GM23338 (cell line): ENCODE measurements at regions not wholly inside any gene's neighbourhood (a gene's known extent, or its start where the extent isn't known, plus 50 kb on each side); places are given as distances from the start of the nearest gene placed in this dataset.

Experiments
- CREB1 ChIP-seq: fragments of 250-450 bp; sonication (Bioruptor Pico); IDR thresholded peaks from 2 replicates; pipeline ENCODE4 v1.5.0; 2020; ENCODE audit warnings: low read depth, mild to moderate bottlenecking, moderate library complexity
- ETS1 ChIP-seq: IDR thresholded peaks from 2 replicates; pipeline ENCODE4 v1.6.1; 2016; ENCODE audit warnings: antibody characterized with exemption
- EZH2 ChIP-seq: fragments of 200-600 bp; sonication (generic); IDR thresholded peaks from one replicate; pipeline ENCODE4 v1.8.0; 2017; ENCODE audit warnings: antibody characterized with exemption, mild to moderate bottlenecking, low read depth; ENCODE audit not compliant: unreplicated experiment
- EZH2phosphoT487 ChIP-seq: fragments of 200-600 bp; sonication (generic); IDR thresholded peaks from one replicate; pipeline ENCODE4 v1.8.1; 2018; ENCODE audit warnings: antibody characterized with exemption; ENCODE audit not compliant: unreplicated experiment
- JUNB ChIP-seq: IDR thresholded peaks from one replicate; pipeline ENCODE4 v1.6.1; 2016; ENCODE audit warnings: antibody characterized with exemption; ENCODE audit not compliant: unreplicated experiment
- NANOG ChIP-seq: IDR thresholded peaks from 2 replicates; pipeline ENCODE4 v1.6.1; 2016; ENCODE audit warnings: antibody characterized with exemption, borderline replicate concordance
- POLR2AphosphoS5 ChIP-seq: IDR thresholded peaks from 2 replicates; pipeline ENCODE4 v1.6.1; 2016; ENCODE audit warnings: antibody characterized with exemption, low read depth
- REST ChIP-seq: IDR thresholded peaks from one replicate; pipeline ENCODE4 v1.6.1; 2018; ENCODE audit warnings: antibody characterized with exemption; ENCODE audit not compliant: unreplicated experiment
- ZNF114 ChIP-seq: fragments of 250-450 bp; sonication (Bioruptor Pico); IDR thresholded peaks from 2 replicates; pipeline ENCODE4 v1.5.0; 2020; ENCODE audit warnings: mild to moderate bottlenecking, moderate library complexity
- TF ChIP-seq, protein P1 (sequence below), 2 experiments: fragments of 200-600 bp in 1 of 2; sonication (generic) in 1 of 2; conservative IDR thresholded peaks; 2 replicates each; pipeline versions ENCODE4 v1.5.1 to v1.6.1; 2016 to 2017; ENCODE audit warnings: antibody characterized with exemption in 2 of 2, low read depth in 2 of 2, mild to moderate bottlenecking in 2 of 2, moderate library complexity in 1 of 2
- TF ChIP-seq, protein P2 (sequence below): fragments of 250-450 bp; sonication (Bioruptor Pico); IDR thresholded peaks from 2 replicates; pipeline ENCODE4 v1.5.0; 2020; ENCODE audit warnings: mild to moderate bottlenecking, moderate library complexity

DNA sequence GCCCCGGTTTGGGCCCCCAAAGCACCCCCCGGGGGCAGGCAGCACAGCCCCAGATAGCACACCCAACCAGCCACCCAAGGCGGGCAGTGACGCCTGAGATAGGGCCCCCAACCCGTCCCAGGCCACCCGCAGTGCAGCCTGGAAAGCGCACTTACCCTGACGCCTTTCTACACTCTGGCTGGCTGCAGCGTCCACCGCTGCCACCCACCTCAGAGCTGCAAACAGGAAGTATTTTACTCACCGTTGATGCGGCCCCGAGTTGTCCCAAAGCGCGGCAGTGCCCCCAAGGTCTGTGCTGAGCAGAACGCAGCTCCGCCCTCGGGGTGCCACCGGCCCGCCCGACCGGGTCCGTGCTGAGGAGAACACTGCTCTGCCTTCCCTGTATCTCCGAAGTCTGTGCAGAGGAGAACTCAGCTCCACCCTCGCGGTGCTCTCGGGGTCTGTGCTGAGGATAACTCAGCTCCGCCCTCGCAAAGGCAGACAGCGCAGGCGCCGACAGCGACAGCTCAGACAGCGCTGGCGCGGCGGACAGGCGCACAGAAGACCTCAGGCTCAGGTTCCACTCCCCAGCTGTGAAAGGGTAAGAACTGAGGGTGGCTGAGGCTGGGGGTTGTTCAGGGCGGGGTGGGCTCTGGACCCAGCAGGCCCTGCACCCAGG, 786.9 kb downstream of the CDY1 start:
- TF ChIP-seq, protein P1, sequence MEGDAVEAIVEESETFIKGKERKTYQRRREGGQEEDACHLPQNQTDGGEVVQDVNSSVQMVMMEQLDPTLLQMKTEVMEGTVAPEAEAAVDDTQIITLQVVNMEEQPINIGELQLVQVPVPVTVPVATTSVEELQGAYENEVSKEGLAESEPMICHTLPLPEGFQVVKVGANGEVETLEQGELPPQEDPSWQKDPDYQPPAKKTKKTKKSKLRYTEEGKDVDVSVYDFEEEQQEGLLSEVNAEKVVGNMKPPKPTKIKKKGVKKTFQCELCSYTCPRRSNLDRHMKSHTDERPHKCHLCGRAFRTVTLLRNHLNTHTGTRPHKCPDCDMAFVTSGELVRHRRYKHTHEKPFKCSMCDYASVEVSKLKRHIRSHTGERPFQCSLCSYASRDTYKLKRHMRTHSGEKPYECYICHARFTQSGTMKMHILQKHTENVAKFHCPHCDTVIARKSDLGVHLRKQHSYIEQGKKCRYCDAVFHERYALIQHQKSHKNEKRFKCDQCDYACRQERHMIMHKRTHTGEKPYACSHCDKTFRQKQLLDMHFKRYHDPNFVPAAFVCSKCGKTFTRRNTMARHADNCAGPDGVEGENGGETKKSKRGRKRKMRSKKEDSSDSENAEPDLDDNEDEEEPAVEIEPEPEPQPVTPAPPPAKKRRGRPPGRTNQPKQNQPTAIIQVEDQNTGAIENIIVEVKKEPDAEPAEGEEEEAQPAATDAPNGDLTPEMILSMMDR (conservative IDR thresholded peaks at IDR 0.05; ENCODE audit: low read depth in 2 of 2): no peak
- TF ChIP-seq ZNF114 (CRISPR knock-in tag) (no peak), EZH2 (no peak), POLR2AphosphoS5 (no peak), CREB1 (no peak), EZH2phosphoT487 (no peak), REST (no peak), JUNB (no peak), NANOG (no peak), ETS1 (no peak)
- TF ChIP-seq, protein P2, sequence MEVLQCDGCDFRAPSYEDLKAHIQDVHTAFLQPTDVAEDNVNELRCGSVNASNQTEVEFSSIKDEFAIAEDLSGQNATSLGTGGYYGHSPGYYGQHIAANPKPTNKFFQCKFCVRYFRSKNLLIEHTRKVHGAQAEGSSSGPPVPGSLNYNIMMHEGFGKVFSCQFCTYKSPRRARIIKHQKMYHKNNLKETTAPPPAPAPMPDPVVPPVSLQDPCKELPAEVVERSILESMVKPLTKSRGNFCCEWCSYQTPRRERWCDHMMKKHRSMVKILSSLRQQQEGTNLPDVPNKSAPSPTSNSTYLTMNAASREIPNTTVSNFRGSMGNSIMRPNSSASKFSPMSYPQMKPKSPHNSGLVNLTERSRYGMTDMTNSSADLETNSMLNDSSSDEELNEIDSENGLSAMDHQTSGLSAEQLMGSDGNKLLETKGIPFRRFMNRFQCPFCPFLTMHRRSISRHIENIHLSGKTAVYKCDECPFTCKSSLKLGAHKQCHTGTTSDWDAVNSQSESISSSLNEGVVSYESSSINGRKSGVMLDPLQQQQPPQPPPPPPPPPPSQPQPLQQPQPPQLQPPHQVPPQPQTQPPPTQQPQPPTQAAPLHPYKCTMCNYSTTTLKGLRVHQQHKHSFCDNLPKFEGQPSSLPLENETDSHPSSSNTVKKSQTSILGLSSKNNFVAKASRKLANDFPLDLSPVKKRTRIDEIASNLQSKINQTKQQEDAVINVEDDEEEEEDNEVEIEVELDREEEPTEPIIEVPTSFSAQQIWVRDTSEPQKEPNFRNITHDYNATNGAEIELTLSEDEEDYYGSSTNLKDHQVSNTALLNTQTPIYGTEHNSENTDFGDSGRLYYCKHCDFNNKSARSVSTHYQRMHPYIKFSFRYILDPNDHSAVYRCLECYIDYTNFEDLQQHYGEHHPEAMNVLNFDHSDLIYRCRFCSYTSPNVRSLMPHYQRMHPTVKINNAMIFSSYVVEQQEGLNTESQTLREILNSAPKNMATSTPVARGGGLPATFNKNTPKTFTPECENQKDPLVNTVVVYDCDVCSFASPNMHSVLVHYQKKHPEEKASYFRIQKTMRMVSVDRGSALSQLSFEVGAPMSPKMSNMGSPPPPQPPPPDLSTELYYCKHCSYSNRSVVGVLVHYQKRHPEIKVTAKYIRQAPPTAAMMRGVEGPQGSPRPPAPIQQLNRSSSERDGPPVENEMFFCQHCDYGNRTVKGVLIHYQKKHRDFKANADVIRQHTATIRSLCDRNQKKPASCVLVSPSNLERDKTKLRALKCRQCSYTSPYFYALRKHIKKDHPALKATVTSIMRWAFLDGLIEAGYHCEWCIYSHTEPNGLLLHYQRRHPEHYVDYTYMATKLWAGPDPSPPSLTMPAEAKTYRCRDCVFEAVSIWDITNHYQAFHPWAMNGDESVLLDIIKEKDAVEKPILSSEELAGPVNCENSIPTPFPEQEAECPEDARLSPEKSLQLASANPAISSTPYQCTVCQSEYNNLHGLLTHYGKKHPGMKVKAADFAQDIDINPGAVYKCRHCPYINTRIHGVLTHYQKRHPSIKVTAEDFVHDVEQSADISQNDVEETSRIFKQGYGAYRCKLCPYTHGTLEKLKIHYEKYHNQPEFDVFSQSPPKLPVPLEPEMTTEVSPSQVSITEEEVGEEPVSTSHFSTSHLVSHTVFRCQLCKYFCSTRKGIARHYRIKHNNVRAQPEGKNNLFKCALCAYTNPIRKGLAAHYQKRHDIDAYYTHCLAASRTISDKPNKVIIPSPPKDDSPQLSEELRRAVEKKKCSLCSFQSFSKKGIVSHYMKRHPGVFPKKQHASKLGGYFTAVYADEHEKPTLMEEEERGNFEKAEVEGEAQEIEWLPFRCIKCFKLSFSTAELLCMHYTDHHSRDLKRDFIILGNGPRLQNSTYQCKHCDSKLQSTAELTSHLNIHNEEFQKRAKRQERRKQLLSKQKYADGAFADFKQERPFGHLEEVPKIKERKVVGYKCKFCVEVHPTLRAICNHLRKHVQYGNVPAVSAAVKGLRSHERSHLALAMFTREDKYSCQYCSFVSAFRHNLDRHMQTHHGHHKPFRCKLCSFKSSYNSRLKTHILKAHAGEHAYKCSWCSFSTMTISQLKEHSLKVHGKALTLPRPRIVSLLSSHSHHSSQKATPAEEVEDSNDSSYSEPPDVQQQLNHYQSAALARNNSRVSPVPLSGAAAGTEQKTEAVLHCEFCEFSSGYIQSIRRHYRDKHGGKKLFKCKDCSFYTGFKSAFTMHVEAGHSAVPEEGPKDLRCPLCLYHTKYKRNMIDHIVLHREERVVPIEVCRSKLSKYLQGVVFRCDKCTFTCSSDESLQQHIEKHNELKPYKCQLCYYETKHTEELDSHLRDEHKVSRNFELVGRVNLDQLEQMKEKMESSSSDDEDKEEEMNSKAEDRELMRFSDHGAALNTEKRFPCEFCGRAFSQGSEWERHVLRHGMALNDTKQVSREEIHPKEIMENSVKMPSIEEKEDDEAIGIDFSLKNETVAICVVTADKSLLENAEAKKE (CRISPR knock-in tag): no peak
